SKM-1 treated with dmso at 0.1 percent for 144 hours (cell line): ENCODE measurements at regions not wholly inside any gene's neighbourhood (a gene's known extent, or its start where the extent isn't known, plus 50 kb on each side); places are given as distances from the start of the nearest gene placed in this dataset.
"Not testable (repeated sequence)": the region's sequence is repeated elsewhere in the genome, so short reads cannot be mapped to it uniquely, and the experiment has no call there.

Experiments used
- DNase-seq: peaks from one replicate; lab custom pipeline; 2025; ENCODE audit not compliant: unreplicated experiment; lab: John Stamatoyannopoulos, UW

- no peak for DNase-seq
These were observed 413.6 kb upstream of the CXorf51A start for GRCh38 chrX:147228153-147228552.

DNA sequence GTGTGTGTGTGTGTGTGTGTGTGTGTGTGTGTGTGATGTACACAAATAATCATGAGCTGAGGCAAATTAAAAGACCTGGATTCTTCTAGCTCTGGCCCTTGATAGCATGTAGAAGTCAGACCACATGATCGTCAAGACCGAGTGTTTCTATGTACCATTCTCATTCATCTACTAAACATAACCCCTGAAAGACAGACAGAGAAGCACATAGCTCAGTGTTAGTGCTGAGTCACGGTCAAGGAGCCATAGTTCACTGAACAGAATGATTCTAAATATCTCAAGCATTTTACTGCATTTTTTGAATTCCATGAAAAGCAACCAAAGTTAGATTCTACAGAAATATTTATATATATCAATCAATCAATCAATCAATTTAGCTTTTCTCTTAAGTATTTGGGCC, 412.3 kb upstream of the CXorf51A start:
- no peak for DNase-seq

DNA sequence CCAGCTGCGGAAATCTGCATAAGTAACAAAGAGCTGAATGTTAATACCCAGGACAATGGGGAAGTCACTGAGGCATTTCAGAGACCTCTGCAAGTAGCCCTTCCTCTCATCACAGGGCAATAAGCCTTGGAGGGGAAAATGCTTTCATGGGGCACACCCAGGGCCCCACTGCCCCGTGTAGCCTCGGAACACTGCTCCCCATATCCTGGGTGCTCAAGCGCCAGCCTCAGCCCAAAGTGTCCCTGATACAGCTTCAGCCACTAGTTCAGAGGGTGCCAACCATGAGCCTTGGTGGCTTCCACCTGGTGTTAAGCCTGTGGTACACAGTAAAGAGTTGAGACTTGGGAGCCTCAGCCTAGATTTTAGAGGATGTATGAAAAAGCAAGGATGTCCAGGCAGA, 402.8 kb upstream of the CXorf51A start:
- no peak for DNase-seq

DNA sequence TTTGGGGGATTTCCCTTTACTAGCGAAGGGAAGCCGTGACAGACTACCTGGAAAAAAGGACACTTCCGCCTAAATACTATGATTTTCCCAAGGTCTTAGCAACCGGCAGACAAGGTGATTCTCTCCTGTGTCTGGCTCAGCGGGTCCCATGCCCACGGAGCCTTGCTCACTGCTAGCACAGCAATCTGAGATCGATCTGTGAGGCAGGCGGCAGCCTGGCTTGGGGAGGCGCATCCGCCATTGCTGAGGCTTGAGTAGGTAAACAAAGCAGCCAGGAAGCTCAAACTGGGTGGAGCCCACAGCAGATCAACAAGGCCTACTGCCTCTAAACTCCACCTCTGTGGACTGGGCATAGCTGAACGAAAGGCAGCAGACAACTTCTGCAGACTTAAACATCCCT, 385.9 kb upstream of the CXorf51A start:
- DNase-seq = not testable (repeated sequence)

GRCh38 chrX:147191361-147191760, 376.8 kb upstream of the CXorf51A start:
- DNase-seq = no peak

GRCh38 chrX:147183161-147183560, 368.6 kb upstream of the CXorf51A start:
- DNase-seq = peak; percentile 1

DNA sequence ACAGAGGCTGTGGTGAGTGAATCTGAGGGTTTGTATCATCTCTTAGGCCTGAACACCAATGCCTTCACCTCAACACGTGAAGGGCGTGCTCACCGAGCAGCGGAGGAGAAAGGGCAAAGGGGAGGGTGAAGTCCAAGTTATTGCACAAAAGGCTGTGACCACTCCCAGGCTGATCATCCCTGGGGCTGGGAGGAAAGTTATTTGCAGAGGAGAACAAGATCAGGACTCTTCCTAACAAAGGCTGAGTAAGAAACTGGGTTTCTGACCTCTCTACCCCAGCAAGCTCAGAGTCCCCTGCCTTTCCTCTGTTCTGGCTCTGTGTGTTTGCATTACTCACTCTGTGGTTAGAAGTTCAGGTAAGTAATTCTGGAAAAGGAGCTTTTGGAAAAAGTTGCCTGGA, 366.3 kb upstream of the CXorf51A start:
- DNase-seq = no peak

GRCh38 chrX:147179625-147180024, 365.1 kb upstream of the CXorf51A start:
- DNase-seq = no peak

DNA sequence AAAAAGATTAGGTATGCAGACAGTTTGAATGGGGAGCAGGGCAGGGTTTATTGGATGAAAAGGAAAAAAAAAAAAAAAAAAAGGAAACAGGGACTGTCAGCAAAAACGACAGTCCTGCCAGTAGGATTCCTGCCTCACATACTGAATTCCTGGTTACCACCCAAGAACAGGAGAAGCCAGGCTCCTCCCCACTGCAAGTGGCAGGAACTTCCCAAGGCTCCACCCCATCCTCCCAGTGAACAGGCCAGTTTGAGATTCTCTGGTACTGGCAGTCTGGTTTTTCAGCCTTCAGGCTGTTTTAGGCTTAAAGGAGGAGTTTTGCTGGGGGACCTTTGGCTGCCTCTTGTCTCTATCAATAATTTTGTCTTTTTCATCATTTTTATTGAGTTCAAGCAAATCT, 360.0 kb upstream of the CXorf51A start:
- DNase-seq = no peak

- no peak for DNase-seq
These were observed 359.1 kb upstream of the CXorf51A start for GRCh38 chrX:147173594-147173993.

- DNase-seq = no peak
These were observed 356.4 kb upstream of the CXorf51A start for GRCh38 chrX:147170993-147171392.
